ENCODE measurements at regions not wholly inside any gene's neighbourhood (a gene's known extent, or its start where the extent isn't known, plus 50 kb on each side); places are given as distances from the start of the nearest gene placed in this dataset.

DNA sequence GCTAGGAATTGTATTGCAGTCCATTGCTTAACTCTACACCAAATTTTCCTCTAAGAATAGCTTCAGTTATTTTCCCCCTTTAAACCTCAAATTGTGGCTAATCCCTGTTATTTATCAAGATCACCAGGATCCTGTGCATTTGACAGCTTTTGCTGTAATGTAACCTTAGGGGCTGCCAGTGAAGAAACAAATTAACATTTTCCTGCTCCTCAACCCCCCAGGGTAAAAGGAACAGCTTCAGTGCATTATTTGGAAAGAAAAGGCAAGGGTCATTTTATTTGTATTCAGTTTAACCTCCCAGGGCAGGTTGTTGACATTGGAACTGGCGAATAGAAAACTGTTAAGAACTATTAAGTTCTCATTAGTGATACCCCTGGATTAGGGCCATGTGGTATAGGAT lies 57.0 kb downstream of the PCDH20 start:
- no peak for TF ChIP-seq CTCF (optimal IDR thresholded peaks at IDR 0.05 in 1 of 3, IDR thresholded peaks at IDR 0.05 in 1 of 3, conservative IDR thresholded peaks at IDR 0.05 in 1 of 3; ENCODE audit: extremely low read depth in 1 of 3, insufficient read depth in 2 of 3, low read length in 3 of 3)
- TF ChIP-seq EZH2 (IDR thresholded peaks at IDR 0.05; ENCODE audit: low read length), result no peak
